UCSD-AML1 (cell line): ENCODE measurements at regions not wholly inside any gene's neighbourhood (a gene's known extent, or its start where the extent isn't known, plus 50 kb on each side); places are given as distances from the start of the nearest gene placed in this dataset.
"Not testable (repeated sequence)": the region's sequence is repeated elsewhere in the genome, so short reads cannot be mapped to it uniquely, and the experiment has no call there.

ENCODE experiments used
- DNase-seq: peaks from one replicate; lab custom pipeline; 2025; ENCODE audit not compliant: unreplicated experiment; lab: John Stamatoyannopoulos, UW

- no peak for DNase-seq
Measured at GRCh38 chr4:84024405-84024804, 474.7 kb downstream of the NKX6-1 start.

GRCh38 chr4:84022564-84022963 is 476.5 kb downstream of the NKX6-1 start:
- no peak for DNase-seq

GRCh38 chr4:84019626-84020025 is 479.5 kb downstream of the NKX6-1 start:
- no peak for DNase-seq

- no peak for DNase-seq
Measured at GRCh38 chr4:84003046-84003445, 467.1 kb downstream of the GPAT3 start.

GRCh38 chr4:84001876-84002569 is 466.1 kb downstream of the GPAT3 start:
- no peak for DNase-seq

- no peak for DNase-seq
Measured at GRCh38 chr4:83996254-83996653, 460.3 kb downstream of the GPAT3 start.

GRCh38 chr4:83993774-83994173 is 457.9 kb downstream of the GPAT3 start:
- no peak for DNase-seq

- no peak for DNase-seq
Measured at GRCh38 chr4:83989835-83990234, 453.9 kb downstream of the GPAT3 start.

- no peak for DNase-seq
Measured at GRCh38 chr4:83981156-83981555, 445.2 kb downstream of the GPAT3 start.

GRCh38 chr4:83979773-83980172 is 443.9 kb downstream of the GPAT3 start:
- no peak for DNase-seq

- DNase-seq = no peak
Measured at GRCh38 chr4:83974111-83974780, 438.3 kb downstream of the GPAT3 start.

GRCh38 chr4:83964996-83965541 is 429.2 kb downstream of the GPAT3 start:
- DNase-seq = no peak

GRCh38 chr4:83962492-83962891 is 426.6 kb downstream of the GPAT3 start:
- no peak for DNase-seq

- no peak for DNase-seq
Measured at GRCh38 chr4:83961575-83961974, 425.7 kb downstream of the GPAT3 start.

GRCh38 chr4:83959160-83959559 is 423.3 kb downstream of the GPAT3 start:
- no peak for DNase-seq

GRCh38 chr4:83947830-83948193 is 411.9 kb downstream of the GPAT3 start:
- no peak for DNase-seq

GRCh38 chr4:83947125-83947829 is 411.4 kb downstream of the GPAT3 start:
- DNase-seq = no peak

- not testable (repeated sequence) for DNase-seq
Measured at GRCh38 chr4:83943691-83944090, 407.8 kb downstream of the GPAT3 start.

GRCh38 chr4:83932750-83933391 is 397.0 kb downstream of the GPAT3 start:
- no peak for DNase-seq

- no peak for DNase-seq
Measured at GRCh38 chr4:83931659-83932438, 395.9 kb downstream of the GPAT3 start.

- no peak for DNase-seq
Measured at GRCh38 chr4:83929550-83929949, 393.6 kb downstream of the GPAT3 start.
